Transverse colon (tissue), 4 donors: ENCODE measurements at regions not wholly inside any gene's neighbourhood (a gene's known extent, or its start where the extent isn't known, plus 50 kb on each side); places are given as distances from the start of the nearest gene placed in this dataset.

ENCODE experiments used
- DNase-seq: peaks from one replicate; pipeline ENCODE4 v3.0.0-alpha.2; 2019
- H3K27ac ChIP-seq, 4 donors: fragments of 200-600 bp; sonication (generic); 2 replicates each; pipeline ENCODE4 v1.5.1; 2016 to 2018; ENCODE audit warnings: inconsistent platforms in 4 of 4
- H3K27me3 ChIP-seq: fragments of 200-600 bp; sonication (generic); 2 replicates; pipeline ENCODE4 v1.5.1; 2017; ENCODE audit warnings: inconsistent platforms
- H3K36me3 ChIP-seq, 4 donors: fragments of 200-600 bp; sonication (generic); 2 replicates each; pipeline ENCODE4 v1.5.1; 2017 to 2019; ENCODE audit warnings: inconsistent platforms in 4 of 4
- H3K4me1 ChIP-seq, 4 donors: fragments of 200-600 bp; sonication (generic); 2 replicates each; pipeline ENCODE4 v1.5.1; 2017 to 2020; ENCODE audit warnings: inconsistent platforms in 4 of 4
- H3K4me3 ChIP-seq, 4 donors: fragments of 200-600 bp; sonication (generic); 1 replicate in 1 of 4; 2 replicates in 3 of 4; pipeline versions ENCODE4 v1.5.1 to v1.6.1; 2017 to 2019; ENCODE audit warnings: inconsistent platforms in 4 of 4
- H3K9me3 ChIP-seq, 2 donors: fragments of 200-600 bp; sonication (generic); 2 replicates each; pipeline ENCODE4 v1.5.1; 2017 to 2019; ENCODE audit warnings: inconsistent platforms in 2 of 2
- CTCF ChIP-seq, 5 experiments: fragments of 200-600 bp in 3 of 5; fragments of 450-650 bp in 2 of 5; sonication (generic) in 3 of 5; IDR thresholded peaks; 1 replicate in 2 of 5; 2 replicates in 3 of 5; pipeline ENCODE4 v1.5.1; 2016 to 2017; ENCODE audit warnings: antibody characterized with exemption in 5 of 5, inconsistent platforms in 3 of 5, mild to moderate bottlenecking in 2 of 5, moderate library complexity in 1 of 5
- EP300 ChIP-seq: sonication (generic); formaldehyde crosslinking; IDR thresholded peaks from one replicate; pipeline ENCODE4 v1.6.1; 2017; ENCODE audit warnings: antibody characterized with exemption, low read depth
- POLR2A ChIP-seq: fragments of 450-650 bp; IDR thresholded peaks from one replicate; pipeline ENCODE4 v1.6.1; 2016; ENCODE audit warnings: antibody characterized with exemption, mild to moderate bottlenecking, moderate library complexity
- POLR2AphosphoS5 ChIP-seq, 3 donors: sonication (generic); formaldehyde crosslinking; IDR thresholded peaks; one replicate each; pipeline ENCODE4 v1.6.1; 2016; ENCODE audit warnings: antibody characterized with exemption in 3 of 3
- WGBS, 2 donors: methylation state at CpG; one replicate each; pipeline ENCODE4 v1.1.5; 2018; ENCODE audit warnings: low coverage in 1 of 2; 5-methylcytosine and 5-hydroxymethylcytosine counted together
- in situ Hi-C, 4 donors: fragments of 200-750 bp; cut with MboI; loops; one replicate each; pipeline versions ENCODE4 v1.15.0 to v1.15.1; 2017; ENCODE audit warnings: low sequenced_read_pairs in 3 of 4, low pct_ligation_motif_present in 1 of 4, low pct_unique_long_range_greater_than_20kb in 1 of 4
- intact Hi-C: fragments of 100-400 bp; cut with DNase I; formaldehyde crosslinking; loops from one replicate; pipeline ENCODE4 v1.15.1; 2023; ENCODE audit warnings: low total_unique reads

- in situ Hi-C loops (no loop called here), intact Hi-C loops (no loop called here)
- TF ChIP-seq EP300: no peak
- no peak for TF ChIP-seq POLR2AphosphoS5 (IDR thresholded peaks at IDR 0.05)
- no peak for TF ChIP-seq CTCF (IDR thresholded peaks at IDR 0.05)
- TF ChIP-seq POLR2A: no peak
- no peaks in the 10 kb centered on the region for H3K9me3 ChIP-seq
- WGBS, 2 donors: 62 to 69% methylated on average over 2 of the region's 2 CpGs
- H3K4me3 ChIP-seq: no peak overlapping the region
- no peaks in the 10 kb centered on the region for H3K36me3 ChIP-seq
- peaks cover 0 to 4% (median 3%) of the 10 kb centered on the region in 4 donors for H3K4me1 ChIP-seq
- no peak overlapping the region for H3K27ac ChIP-seq
- no peaks in the 10 kb centered on the region for H3K27me3 ChIP-seq
- no peak for DNase-seq
Observed at GRCh38 chr12:19970116-19970515, 398.2 kb upstream of the PDE3A start.

- in situ Hi-C loops: no loop called here
- H3K36me3 ChIP-seq: no peaks in the 10 kb centered on the region
- intact Hi-C loops: no loop called here
- H3K27me3 ChIP-seq: no peaks in the 10 kb centered on the region
- no peak overlapping the region for H3K4me3 ChIP-seq
- peaks cover 0 to 4% (median 3%) of the 10 kb centered on the region in 4 donors for H3K4me1 ChIP-seq
- 77 to 82% methylated on average over 1 of the region's 1 CpG for WGBS, 2 donors
- H3K27ac ChIP-seq: no peak overlapping the region
- DNase-seq: no peak
- no peaks in the 10 kb centered on the region for H3K9me3 ChIP-seq
- TF ChIP-seq EP300: no peak
- no peak for TF ChIP-seq POLR2A
- no peak for TF ChIP-seq CTCF (IDR thresholded peaks at IDR 0.05)
Observed at GRCh38 chr12:19970821-19971220, 397.5 kb upstream of the PDE3A start.

- H3K27me3 ChIP-seq: no peaks in the 10 kb centered on the region
- in situ Hi-C loops: no loop called here
- H3K9me3 ChIP-seq: no peaks in the 10 kb centered on the region
- no peaks in the 10 kb centered on the region for H3K36me3 ChIP-seq
- peaks cover 0 to 4% (median 3%) of the 10 kb centered on the region in 4 donors for H3K4me1 ChIP-seq
- intact Hi-C loops: no loop called here
- H3K4me3 ChIP-seq: no peak overlapping the region
- WGBS, 2 donors: 74 to 86% methylated on average over 1 to 8 of the region's 8 CpGs
- no peak for DNase-seq
- no peak overlapping the region for H3K27ac ChIP-seq
- TF ChIP-seq EP300: no peak
- no peak for TF ChIP-seq POLR2A
- no peak for TF ChIP-seq CTCF (IDR thresholded peaks at IDR 0.05)
- no peak for TF ChIP-seq POLR2AphosphoS5 (IDR thresholded peaks at IDR 0.05)
Observed at GRCh38 chr12:19971361-19972280, 396.7 kb upstream of the PDE3A start.

GRCh38 chr12:19972325-19973288, 395.7 kb upstream of the PDE3A start:
- Histone ChIP-seq H3K36me3 (no peaks in the 10 kb centered on the region), H3K27me3 (no peaks in the 10 kb centered on the region), H3K9me3 (no peaks in the 10 kb centered on the region), H3K27ac (no peak overlapping the region), H3K4me1 (peaks cover 0 to 4% (median 3%) of the 10 kb centered on the region in 4 donors), H3K4me3 (no peak overlapping the region)
- intact Hi-C loops: no loop called here
- TF ChIP-seq CTCF (IDR thresholded peaks at IDR 0.05) (no peak), POLR2A (no peak), EP300 (no peak), POLR2AphosphoS5 (IDR thresholded peaks at IDR 0.05) (no peak)
- no peak for DNase-seq
- in situ Hi-C loops: no loop called here
- WGBS, 2 donors: 53 to 79% methylated on average over 2 to 11 of the region's 11 CpGs
